ENCODE measurements at regions not wholly inside any gene's neighbourhood (a gene's known extent, or its start where the extent isn't known, plus 50 kb on each side); places are given as distances from the start of the nearest gene placed in this dataset.
A peak's percentile ranks its signal among the peaks of the same experiment; 100 is the strongest.

DNA sequence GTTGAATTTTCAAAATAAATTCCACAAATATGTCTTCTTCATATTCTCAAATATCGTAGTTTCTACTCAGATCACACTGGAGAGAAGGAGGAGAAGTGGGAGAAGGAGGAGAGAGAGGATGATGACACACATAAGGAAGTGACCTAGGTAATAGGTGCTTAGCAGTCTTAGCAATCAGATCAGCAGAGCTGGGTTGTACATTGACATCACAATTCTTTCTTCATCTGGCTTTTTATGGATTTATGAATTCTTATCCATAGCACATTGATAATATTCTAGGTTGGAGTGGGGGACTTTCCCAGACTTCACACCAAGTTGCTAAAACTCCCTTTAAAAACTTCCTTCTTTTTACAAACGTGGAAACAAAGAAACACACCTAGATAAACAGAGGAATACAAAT, 86.9 kb downstream of the FGF9 start:
- no peak for DNase-seq (ENCODE audit: low spot score)

DNA sequence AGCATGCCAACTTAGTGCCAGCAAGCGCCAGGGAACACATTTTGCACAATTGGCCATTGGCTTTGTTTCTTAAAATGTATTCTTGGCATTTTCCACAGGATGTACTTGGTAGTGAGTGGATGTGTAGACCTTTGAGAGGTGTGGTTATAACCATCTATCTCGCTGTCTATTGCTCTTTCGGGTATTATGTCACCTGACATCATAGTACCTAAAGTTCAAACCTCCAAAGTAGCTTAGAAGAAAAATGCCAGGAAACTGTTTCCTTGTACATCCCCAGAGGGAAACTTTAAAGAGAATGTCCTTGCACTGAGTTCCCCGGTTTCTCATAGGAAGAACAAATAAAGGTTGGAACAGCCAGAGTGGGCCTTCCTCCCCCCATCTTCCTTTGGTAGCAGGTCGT, 87.6 kb downstream of the FGF9 start:
- no peak for DNase-seq (ENCODE audit: low spot score)

DNA sequence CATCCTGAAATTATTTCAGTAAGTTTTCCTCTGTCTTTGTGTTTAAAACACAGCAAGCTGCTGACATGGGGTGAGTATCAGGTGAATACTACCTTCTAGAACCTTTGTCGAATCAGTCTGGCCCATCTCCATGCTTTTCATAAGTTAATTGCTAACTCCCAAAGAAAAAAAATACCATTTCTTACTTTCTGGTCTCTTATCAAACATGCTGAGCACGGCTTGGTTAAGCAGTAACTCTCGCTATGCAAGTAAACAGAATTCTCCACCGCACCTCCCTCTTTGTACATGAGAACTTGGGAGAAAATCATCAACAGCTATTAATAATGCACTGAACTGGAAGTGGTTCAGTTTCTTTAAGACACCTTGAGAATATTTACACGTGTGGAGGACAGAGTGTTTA, 88.6 kb downstream of the FGF9 start:
- DNase-seq (ENCODE audit: low spot score), result no peak

DNA sequence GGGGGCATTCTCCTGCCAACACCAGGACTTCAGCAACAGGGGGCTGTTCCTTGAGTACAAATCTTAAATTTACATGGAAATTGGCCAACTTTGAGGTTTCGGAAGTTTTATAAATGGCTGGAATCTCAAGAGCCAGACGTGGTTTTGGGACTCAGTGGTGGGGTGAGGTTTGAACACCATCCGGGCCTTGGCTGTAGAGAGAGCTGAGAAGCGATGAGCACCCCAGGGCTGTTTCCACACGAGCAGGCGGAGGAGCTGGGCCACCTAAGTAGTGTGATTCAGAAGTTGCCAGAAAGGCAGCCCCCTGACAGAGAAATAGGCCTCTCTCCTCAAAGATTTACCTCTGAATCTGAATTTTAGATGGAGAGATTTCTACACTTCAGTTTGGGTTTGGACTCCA, 89.0 kb downstream of the FGF9 start:
- DNase-seq (ENCODE audit: low spot score), result no peak

DNA sequence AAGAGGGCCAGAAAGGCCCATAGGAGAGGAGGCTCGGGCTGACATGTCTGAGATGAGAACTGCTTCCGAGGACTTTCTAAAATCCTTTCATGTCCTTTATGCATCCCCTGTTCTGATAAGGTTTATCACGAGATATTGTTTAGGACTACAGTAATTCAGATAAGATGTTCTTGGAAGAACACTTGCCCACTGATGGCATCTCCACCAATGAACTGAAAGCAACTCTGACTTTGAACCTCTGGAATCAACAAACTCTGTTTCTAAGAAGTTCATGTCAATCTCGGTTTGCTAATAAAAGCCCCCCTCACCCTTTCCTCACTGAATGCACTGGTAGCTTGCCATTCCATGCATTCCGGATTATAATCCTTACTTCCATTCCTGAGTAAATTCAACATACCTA, 90.9 kb downstream of the FGF9 start:
- DNase-seq (ENCODE audit: low spot score), result no peak

DNA sequence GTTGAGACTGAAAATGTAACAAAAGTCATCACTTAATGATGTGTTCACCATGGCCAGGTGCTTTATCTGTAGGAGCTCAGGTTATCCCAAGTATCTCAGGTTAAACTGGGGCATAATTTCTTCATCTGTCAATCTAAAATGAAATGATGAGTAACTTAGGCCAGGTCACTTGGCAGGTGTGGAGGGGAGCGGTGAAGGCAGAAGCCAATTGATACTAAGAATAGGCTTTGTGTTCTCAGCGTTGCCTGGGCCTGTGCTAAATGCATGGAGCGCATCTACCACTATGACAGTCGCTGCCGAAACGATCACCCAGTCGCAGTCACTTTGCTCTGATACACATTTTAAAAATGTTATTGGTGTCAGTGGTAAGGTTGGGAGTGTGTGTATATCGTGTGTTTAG, 91.6 kb downstream of the FGF9 start:
- no peak for DNase-seq (ENCODE audit: low spot score)

DNA sequence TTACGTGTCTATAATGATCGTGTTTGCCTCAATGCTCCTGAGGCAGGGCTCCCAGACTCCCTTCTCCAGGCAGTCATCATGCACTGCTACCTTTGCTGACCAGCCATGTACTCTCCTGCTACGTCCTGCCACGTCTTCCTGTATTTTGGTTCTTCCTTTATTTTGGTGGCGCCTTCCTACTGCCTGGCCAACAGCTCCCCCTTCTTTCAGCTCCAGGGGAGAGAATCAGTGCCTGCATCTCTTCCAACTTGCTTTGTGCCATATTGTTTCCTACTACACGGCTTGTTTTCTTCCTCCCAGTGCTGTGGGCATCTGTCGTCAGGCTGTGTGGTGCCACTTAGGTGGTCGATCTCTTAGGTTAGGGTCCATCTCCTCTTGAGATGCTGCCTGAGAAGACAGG, 96.2 kb downstream of the FGF9 start:
- DNase-seq (ENCODE audit: low spot score), result no peak

DNA sequence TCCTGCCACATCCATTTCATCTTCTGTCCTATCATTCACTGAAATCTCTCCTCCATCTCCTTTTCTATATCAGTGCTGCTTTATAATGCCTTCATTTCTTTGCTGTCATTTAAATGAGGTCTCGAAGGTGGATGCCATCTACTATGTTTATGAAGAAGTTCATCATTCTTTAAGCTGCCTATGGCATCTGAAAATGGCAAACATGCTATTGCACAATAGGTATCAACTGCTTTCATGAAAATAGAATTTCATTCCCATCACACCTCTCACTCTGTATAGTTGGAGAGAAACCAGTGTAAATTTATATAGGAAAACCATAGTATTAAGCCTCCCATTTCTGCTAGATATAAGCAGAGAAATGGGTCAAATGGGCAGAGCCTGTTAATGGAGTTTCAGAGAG, 100.2 kb downstream of the FGF9 start:
- no peak for DNase-seq (ENCODE audit: low spot score)

DNA sequence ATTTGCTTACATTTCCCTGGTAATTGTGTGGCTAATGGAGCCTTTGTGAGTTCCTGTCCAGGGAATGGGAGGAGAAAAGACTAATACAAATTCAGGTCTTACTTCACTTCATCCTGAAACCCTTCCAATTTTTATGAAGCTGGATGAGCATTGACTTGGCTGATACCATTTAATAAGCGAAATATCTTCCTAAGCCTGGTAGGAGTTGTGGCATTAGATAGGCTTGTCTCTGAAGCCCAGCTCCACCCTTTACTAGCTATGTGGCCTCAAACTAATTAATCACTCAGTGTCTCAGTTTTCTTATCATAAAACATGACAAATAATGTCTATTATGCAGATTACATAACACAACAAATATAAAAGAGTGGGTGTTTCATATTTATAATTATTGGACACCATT, 106.3 kb downstream of the FGF9 start:
- DNase-seq (ENCODE audit: low spot score), result no peak

DNA sequence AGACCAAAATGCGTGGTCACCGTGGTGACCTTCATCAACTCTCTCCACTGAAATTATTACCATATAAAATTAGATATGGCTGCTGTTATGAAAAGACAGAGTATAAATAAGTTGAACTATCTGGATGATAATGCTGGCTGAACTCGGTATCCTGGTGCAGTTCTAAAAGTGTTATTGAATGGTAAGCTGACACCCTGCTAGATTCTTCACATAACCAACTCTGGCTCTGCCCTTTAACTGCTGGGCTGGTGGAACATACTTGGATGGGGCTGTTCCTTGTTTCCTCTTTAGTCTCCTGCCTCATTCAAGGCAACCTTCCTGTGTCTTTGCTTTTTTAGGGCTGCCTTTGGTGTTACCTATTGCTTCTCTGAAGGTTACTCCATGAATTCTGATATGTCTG, 106.9 kb downstream of the FGF9 start:
- DNase-seq (ENCODE audit: low spot score), result no peak

DNA sequence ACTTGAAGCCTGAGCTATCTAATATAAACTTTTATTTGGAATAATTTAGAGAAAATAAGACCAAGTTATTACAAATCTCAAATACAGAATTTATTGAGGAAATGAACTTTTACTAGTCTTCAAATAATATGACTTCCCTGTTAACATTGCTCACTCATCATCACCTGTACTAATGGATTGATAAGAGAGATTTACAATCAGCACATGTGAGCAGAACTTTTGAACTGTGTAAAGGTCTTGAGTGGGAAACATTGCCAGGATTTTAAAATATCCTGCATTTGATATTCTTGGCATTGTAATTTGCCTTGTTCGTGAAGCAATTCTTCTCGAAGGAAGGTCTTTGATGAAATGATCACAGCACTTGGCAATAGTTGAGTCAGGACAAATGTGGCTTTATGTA, 111.9 kb downstream of the FGF9 start:
- no peak for DNase-seq (ENCODE audit: low spot score)

DNA sequence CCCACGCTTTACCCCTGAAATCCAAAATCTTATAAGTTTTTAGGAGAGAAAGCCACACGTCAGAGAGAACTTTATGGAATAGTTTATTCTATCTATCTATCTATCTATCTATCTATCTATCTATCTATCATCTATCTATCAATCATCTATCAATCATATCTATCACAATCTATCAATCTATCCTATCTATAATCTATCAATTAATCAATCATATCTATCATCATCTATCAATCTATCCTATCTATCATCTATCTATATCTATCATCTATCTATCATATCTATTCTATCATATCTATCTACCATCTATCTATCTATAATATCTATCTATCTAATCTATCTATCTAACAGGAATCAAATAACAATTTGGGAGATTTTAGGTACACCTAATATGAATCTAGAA, 115.1 kb downstream of the FGF9 start:
- no peak for DNase-seq (ENCODE audit: low spot score)

DNA sequence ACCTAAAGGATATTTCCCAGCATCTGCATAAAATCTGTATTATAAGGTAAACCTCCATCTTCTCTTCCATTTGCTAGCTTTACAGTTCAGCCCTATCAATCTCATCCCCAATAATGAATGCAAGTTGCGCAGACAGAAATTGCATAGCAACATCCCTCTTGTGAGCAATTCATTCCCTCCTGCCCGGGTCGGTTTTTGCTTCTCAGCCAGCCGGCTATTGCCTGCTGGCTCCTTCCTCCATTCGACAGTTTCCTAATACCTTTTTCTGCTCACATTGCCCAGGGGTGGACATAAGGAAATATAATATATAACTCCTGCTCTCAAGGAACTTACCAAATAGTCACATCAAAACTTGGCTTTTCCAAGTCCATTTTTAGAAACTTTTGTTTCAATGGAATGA, 125.2 kb downstream of the FGF9 start:
- no peak for DNase-seq (ENCODE audit: low spot score)

DNA sequence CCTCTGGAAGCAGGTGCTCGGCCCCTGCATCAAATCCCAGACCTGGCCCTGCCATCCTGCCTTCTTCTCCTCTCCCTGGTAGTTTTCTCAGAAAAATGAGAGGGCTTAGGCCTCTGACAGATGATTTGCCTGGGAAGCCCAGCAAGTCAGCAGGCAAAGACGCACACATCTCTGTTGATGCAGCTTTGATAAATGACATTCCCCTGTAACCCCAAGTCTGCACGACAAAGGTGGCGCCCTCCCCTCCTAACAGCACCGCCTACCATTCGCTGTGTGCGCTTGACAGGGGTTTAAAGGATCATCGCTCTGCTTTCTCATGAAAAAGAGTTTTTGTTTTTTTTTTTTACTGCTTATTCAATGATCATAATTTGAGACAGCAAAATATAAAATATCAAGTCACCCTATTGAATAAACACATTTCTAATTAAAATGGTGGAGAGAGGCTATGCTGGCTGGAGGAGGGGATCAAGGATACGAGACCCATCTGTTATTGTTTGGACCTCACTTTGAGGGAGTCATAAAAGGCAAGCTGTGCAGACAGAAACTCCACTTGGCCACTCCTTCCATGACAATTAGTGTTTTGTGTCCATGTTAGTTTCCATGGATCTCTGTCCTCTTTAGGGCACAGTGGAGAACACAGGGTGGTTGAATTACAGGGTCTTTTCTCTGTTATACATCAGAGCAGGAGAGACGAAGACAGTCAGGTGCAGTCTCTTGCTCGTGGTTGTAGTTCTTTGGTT, 126.1 kb downstream of the FGF9 start:
- DNase-seq (ENCODE audit: low spot score), result no peak

DNA sequence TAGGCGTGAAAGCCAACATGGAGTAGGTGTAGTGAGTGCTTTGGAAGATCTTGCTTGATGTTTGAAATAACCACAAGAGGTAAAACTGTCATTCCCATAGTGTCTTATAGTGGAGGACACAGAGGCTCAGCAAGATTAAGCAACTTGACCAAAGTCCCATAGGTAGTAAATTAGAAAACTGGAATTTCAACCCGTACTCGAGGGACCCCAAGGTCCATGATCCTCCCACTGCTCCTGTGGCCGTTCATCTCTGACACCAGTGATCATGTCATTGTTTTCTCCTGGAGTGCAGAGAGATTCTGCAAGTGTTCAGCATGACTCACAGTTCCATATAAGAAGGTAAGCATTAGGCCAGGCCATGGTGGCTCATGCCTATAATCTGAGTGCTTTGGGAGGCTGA, 126.9 kb downstream of the FGF9 start:
- DNase-seq (ENCODE audit: low spot score), result no peak

DNA sequence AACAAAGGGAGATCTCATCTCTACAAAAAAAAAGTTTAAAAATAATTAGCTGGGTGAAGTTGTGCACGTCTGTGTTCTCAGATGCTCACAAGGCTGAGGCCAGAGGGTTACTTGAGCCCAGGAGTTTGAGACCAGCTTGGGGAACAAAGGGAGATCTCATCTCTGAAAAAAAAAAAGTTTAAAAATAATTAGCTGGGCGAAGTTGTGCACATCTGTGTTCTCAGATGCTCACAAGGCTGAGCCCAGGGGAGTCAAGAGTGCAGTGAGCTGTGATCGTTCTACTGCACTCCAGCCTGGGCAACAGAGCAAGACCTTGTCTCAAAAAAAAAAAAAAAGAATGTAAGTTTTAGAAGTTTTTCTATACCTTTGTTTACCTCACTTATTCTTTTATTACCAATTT, 127.3 kb downstream of the FGF9 start:
- DNase-seq (ENCODE audit: low spot score), result no peak

DNA sequence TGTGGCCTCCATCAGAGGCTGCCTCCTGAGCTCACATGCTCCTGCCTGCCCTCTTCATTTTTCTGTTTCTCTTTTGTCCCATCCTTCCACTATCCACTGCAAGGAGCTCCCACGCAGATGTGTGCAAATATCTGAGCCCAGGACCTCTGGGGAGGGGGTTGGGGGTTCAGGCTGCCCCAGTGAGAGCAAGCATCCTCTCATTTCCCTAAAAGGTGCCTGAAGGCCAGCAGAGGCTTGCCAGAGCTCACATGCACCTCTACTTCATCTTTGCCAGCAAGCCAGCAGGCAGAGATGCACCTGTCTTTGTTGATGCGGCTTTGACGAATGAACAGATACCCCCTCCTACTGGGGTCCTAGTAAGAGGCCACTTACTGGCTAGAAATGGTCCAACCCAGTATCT, 128.8 kb downstream of the FGF9 start:
- no peak for DNase-seq (ENCODE audit: low spot score)

DNA sequence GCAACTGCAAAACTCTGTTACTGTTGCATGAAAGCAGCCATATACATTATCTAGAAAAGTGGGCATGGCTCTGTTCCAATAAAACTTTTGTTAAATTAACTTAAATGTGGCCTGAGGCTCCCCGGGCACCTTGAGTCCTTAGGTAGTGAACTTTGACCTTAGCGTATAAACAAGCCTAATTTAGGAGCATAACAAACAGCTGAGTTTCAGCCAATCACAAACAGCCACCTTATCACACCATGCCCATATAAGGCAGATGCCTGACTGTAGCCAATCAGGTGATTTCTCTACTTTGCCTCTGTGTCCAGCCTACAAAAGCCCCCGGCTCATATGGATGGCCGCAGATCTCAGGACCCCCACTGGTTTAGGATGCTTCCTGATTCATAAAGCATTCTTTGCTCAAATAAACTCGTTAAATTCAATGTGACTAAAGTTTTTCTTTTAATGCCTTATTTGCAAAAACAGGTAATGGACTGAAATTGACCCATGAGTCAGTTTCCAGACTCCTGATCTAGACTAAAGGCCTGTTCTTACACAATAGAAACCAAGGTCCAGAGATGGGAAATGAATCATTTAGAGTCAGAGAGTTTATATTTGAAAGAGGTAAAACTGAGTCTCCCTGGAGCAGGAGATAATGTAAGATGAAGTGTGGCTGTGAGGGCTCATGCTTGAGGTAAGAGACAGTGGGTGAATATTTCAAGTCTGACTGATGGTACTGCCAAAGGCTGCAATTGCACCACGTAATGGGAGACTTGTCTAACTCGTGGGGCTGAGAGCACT, 130.2 kb downstream of the FGF9 start:
- DNase-seq (ENCODE audit: low spot score), result peak; percentile 16

DNA sequence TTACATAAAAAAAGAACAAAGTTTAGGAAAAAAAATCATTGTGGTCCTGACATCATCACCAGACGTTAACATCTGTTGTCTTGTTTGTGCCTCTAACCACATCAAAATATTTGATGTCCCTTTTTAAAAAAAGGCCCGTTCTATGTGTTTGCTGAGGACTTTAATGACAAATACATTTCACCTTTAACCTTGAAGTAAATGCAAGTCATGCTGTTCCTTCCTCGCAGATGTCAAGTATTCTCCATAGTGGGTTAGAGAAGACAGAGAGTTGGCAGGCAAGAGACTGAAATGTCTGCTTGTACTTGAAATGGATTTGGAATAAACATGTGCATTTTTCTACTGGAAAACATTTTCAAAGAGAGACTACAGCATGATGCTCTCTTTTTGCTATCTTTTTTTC, 134.9 kb downstream of the FGF9 start:
- no peak for DNase-seq (ENCODE audit: low spot score)

DNA sequence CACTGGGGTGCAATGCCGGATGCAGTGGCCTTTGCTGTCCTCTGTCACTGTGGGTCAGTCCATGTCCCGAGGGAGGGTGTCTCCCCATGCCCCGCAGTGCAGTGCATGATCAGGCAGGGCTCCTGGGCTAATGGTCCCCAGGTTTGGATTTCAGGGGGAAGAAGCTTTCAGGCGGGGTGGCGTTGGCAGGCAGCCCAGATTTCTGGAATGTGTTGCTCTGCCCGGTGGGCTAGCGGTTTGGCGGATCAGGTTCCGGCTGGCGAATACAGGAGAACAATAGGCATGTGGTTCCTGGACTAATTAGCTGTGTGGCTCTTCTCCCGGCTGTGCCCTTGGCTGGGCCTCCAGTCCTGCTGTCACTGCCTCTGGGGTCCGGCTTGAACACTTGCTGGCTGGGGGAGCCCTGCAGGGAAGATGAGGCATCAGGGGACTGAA, 141.3 kb downstream of the FGF9 start:
- no peak for DNase-seq (ENCODE audit: low spot score)

DNA sequence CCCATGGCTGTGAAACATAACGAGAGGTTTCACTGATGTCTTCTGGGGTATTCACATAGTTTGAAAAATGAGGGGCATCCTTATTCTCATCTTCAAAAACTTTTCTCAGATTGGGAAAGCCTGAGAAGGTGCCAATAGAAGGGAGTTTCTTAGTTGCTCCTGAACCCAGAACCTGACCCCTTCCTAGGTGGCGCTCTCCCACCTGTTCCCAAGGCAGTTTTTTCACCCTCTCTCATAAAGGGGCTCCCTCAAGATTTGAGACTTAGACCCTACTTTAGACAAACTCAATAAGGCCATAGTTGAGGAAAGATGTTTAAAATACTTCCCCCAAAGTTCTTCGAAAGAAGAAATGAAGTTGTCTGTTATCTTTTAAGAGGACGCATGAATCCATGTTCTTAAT, 142.2 kb downstream of the FGF9 start:
- no peak for DNase-seq (ENCODE audit: low spot score)

DNA sequence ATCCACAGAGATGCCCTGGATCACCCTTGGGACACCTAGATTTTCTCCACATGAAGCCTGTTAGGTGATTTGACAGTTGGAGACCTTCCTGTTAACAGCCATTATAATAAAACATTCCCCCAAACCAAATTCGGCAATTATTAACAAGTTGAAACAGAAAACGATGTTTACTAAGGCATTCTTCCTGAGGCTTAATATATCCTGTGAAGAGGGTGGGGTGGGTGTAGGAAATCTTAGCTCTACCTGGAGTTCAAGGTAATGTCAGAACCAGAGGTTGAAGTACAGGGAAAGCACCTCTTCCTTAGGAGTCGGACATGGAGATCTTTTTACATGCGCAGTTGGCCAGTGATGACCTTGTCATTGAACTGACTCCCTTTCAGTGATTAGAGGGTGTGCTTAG, 143.0 kb downstream of the FGF9 start:
- no peak for DNase-seq (ENCODE audit: low spot score)

DNA sequence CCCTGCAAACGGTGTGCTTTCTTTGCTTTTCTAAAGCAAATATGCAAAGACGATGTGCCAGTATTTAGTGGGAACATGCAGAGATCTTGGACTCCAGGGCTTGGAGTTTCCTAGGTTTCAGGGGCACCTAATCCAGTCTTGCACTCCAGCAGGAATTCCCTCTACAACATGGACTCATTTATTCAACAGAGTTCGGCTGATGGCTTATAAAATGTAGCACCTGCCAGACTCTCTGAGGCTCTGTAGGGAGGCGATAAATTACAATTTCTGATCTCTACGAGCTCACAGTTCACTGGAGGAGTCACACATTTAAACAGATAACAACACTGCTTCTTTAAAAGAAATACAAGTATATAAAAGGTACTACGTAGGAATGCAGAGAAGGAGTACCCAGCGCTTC, 143.7 kb downstream of the FGF9 start:
- no peak for DNase-seq (ENCODE audit: low spot score)

DNA sequence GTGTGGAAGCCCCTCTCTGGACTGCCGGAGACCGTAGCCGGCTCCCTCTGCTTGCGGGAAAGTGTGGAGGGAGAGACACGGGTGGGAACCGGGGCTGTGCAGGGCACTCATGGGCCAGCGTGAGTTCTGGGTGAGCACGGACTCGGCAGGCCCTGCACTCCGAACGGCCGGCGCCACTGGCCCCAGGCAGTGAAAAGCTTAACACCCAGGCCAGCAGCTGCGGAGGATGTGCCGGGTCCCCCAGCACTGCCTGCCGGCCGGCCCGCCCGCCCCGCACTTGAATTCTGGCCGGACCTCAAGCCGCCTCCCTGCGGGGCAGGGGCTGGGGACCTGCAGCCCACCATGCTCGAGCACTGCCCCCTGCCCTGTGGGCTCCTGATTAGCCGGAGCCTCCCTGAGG, 147.0 kb downstream of the FGF9 start:
- DNase-seq (ENCODE audit: low spot score), result no peak
